Endothelial cell (in vitro differentiated cells): ENCODE measurements at regions not wholly inside any gene's neighbourhood (a gene's known extent, or its start where the extent isn't known, plus 50 kb on each side); places are given as distances from the start of the nearest gene placed in this dataset.

Experiments
- DNase-seq: peaks from one replicate; pipeline ENCODE4 v3.0.0; 2021; ENCODE audit warnings: low spot score
- H3K27ac Mint-ChIP-seq: one replicate; pipeline ENCODE4 v1.8.0; 2021; ENCODE audit warnings: mixed read lengths, inconsistent platforms; ENCODE audit not compliant: unreplicated experiment
- H3K27me3 Mint-ChIP-seq: one replicate; pipeline ENCODE4 v1.8.0; 2021; ENCODE audit warnings: mild to moderate bottlenecking, moderate library complexity, mixed read lengths, inconsistent platforms; ENCODE audit not compliant: unreplicated experiment
- H3K36me3 Mint-ChIP-seq: one replicate; pipeline ENCODE4 v1.8.0; 2021; ENCODE audit warnings: mild to moderate bottlenecking, low read depth, mixed read lengths, inconsistent platforms; ENCODE audit not compliant: unreplicated experiment
- H3K4me1 Mint-ChIP-seq: one replicate; pipeline ENCODE4 v1.8.0; 2021; ENCODE audit warnings: mild to moderate bottlenecking, mixed read lengths, inconsistent platforms; ENCODE audit not compliant: unreplicated experiment
- H3K4me3 Mint-ChIP-seq: one replicate; pipeline ENCODE4 v1.8.0; 2021; ENCODE audit warnings: mild to moderate bottlenecking, mixed read lengths, inconsistent platforms; ENCODE audit not compliant: unreplicated experiment
- H3K9me3 Mint-ChIP-seq: one replicate; pipeline ENCODE4 v1.8.0; 2021; ENCODE audit warnings: mixed read lengths, inconsistent platforms; ENCODE audit not compliant: unreplicated experiment
- CTCF ChIP-seq: fragments of 200-600 bp; sonication (generic); IDR thresholded peaks from one replicate; pipeline ENCODE4 v1.5.0; 2021; ENCODE audit warnings: antibody characterized with exemption; ENCODE audit not compliant: unreplicated experiment

- Mint-ChIP-seq H3K36me3 (no peaks in the 10 kb centered on the region), H3K9me3 (no peaks in the 10 kb centered on the region), H3K4me1 (peaks cover 6% of the 10 kb centered on the region), H3K4me3 (no peak overlapping the region), H3K27ac (no peak overlapping the region), H3K27me3 (peaks cover 2% of the 10 kb centered on the region)
- no peak for DNase-seq
- no peak for TF ChIP-seq CTCF
Observed at GRCh38 chr5:135710045-135710675, 124.3 kb upstream of the SLC25A48 start.

GRCh38 chr5:135709208-135709575 is 125.3 kb upstream of the SLC25A48 start:
- DNase-seq: no peak
- Mint-ChIP-seq H3K4me3 (no peak overlapping the region), H3K27me3 (peaks cover 2% of the 10 kb centered on the region), H3K4me1 (no peaks in the 10 kb centered on the region), H3K27ac (no peak overlapping the region), H3K9me3 (no peaks in the 10 kb centered on the region), H3K36me3 (no peaks in the 10 kb centered on the region)
- no peak for TF ChIP-seq CTCF

- DNase-seq: no peak
- TF ChIP-seq CTCF: no peak
- no peaks in the 10 kb centered on the region for H3K9me3 Mint-ChIP-seq
- H3K36me3 Mint-ChIP-seq: no peaks in the 10 kb centered on the region
- H3K4me3 Mint-ChIP-seq: no peak overlapping the region
- no peaks in the 10 kb centered on the region for H3K4me1 Mint-ChIP-seq
- peaks cover 2% of the 10 kb centered on the region for H3K27me3 Mint-ChIP-seq
- H3K27ac Mint-ChIP-seq: no peak overlapping the region
Observed at GRCh38 chr5:135708481-135709207, 125.8 kb upstream of the SLC25A48 start.

GRCh38 chr5:135707302-135707701 is 127.2 kb upstream of the SLC25A48 start:
- TF ChIP-seq CTCF: no peak
- Mint-ChIP-seq H3K27me3 (peaks cover 2% of the 10 kb centered on the region), H3K9me3 (no peaks in the 10 kb centered on the region), H3K4me1 (no peaks in the 10 kb centered on the region), H3K27ac (no peak overlapping the region), H3K36me3 (no peaks in the 10 kb centered on the region), H3K4me3 (no peak overlapping the region)
- DNase-seq: no peak

GRCh38 chr5:135706893-135707292 is 127.6 kb upstream of the SLC25A48 start:
- no peak for TF ChIP-seq CTCF
- H3K4me3 Mint-ChIP-seq: no peak overlapping the region
- no peak overlapping the region for H3K27ac Mint-ChIP-seq
- no peaks in the 10 kb centered on the region for H3K36me3 Mint-ChIP-seq
- H3K27me3 Mint-ChIP-seq: peaks cover 2% of the 10 kb centered on the region
- no peaks in the 10 kb centered on the region for H3K9me3 Mint-ChIP-seq
- H3K4me1 Mint-ChIP-seq: no peaks in the 10 kb centered on the region
- no peak for DNase-seq
